Mucosa of rectum (tissue), 2 donors: ENCODE measurements at regions not wholly inside any gene's neighbourhood (a gene's known extent, or its start where the extent isn't known, plus 50 kb on each side); places are given as distances from the start of the nearest gene placed in this dataset.
"Not testable (repeated sequence)": the region's sequence is repeated elsewhere in the genome, so short reads cannot be mapped to it uniquely, and the experiment has no call there.

ENCODE experiments used
- H3K27ac ChIP-seq, 2 donors: one replicate each; pipeline ENCODE4 v1.7.0; 2013; ENCODE audit warnings: inconsistent platforms in 2 of 2, low read depth in 2 of 2, low read length in 2 of 2
- H3K27me3 ChIP-seq, 2 donors: one replicate each; pipeline ENCODE4 v1.7.0; 2013; ENCODE audit warnings: low read length in 2 of 2; ENCODE audit not compliant: control insufficient read depth in 2 of 2, insufficient read depth in 2 of 2
- H3K36me3 ChIP-seq, 2 donors: one replicate each; pipeline ENCODE4 v1.7.0; 2013; ENCODE audit warnings: low read length in 2 of 2; ENCODE audit not compliant: control insufficient read depth in 2 of 2, insufficient read depth in 2 of 2
- H3K4me1 ChIP-seq, 2 donors: one replicate each; pipeline ENCODE4 v1.7.0; 2013; ENCODE audit warnings: low read length in 2 of 2, mild to moderate bottlenecking in 1 of 2; ENCODE audit not compliant: control insufficient read depth in 2 of 2, insufficient read depth in 2 of 2
- H3K4me3 ChIP-seq, 2 donors: one replicate each; pipeline ENCODE4 v1.7.0; 2013; ENCODE audit warnings: low read length in 2 of 2
- H3K9ac ChIP-seq, 2 donors: one replicate each; pipeline ENCODE4 v1.7.0; 2013; ENCODE audit warnings: low read length in 2 of 2, low read depth in 1 of 2, mild to moderate bottlenecking in 1 of 2
- H3K9me3 ChIP-seq, 2 donors: one replicate each; pipeline ENCODE4 v1.7.0; 2013; ENCODE audit warnings: low read length in 2 of 2; ENCODE audit not compliant: control insufficient read depth in 2 of 2
- donor health status: healthy.
- donor health status: Normal muscosa, but diverticular disease.

DNA sequence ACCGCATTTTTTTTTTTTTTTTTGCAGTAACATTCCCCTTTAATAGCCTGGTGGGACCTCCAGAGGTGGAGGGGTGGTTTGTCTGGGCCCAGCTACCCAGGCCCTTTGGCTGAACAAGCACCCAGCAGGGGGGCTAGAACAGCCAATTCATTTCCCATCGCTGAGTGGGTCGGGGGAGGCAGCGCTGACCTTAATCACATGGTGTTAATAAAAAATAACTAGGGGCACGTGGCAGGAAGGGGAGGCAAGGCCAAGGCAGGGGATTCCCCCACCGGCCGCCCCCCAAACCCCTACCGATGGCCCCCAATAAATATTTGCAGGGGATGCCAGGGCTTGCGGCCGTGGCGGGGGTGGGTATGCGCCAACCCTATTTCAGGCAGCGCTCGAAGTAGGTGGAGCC, 1709.9 kb downstream of the TP53TG3F start:
- not testable (repeated sequence) for H3K27me3 ChIP-seq, H3K9ac ChIP-seq, H3K4me1 ChIP-seq, H3K36me3 ChIP-seq, H3K4me3 ChIP-seq, H3K27ac ChIP-seq, H3K9me3 ChIP-seq

DNA sequence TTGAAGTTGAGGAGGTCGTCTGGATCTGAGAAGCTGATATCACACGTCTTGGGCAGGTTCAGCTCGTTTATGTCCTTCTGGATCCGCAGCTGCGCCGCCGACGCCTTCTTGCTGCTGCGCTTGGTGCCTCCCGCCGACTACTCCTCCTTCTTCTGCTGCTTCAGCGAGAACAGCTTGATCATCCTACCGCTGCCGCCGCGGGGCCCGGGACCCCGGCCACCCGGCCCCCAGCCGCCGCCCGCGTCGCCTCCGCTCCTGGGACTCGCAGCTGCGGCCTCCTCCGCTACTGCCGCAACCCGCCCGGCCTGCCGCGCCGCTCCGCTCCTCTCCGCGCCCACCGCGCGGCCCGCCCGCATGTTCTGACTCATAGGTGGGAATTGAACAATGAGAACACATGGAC, 1710.6 kb downstream of the TP53TG3F start:
- not testable (repeated sequence) for H3K36me3 ChIP-seq, H3K4me3 ChIP-seq, H3K9me3 ChIP-seq

DNA sequence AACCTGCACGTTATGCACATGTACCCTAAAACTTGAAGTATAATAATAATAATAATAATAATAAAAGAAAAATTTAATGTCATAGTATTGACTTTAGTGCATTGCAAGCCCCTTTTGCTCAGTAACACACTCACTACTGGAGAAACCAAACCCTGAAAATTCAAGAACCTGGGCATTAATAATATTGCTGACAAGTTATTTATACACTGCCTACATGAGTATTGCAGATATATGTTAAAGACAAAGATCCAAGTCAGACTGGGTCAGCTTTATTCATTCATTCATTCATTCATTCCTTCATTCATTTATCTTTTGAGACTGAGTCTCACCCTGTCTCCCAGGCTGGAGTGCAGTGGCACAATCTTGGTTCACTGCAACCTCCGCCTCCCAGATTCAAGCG, 1711.2 kb downstream of the TP53TG3F start:
- H3K27ac ChIP-seq, result no peak overlapping the region
- no peak overlapping the region for H3K4me3 ChIP-seq
- H3K36me3 ChIP-seq, result no peaks in the 10 kb centered on the region
- H3K9me3 ChIP-seq, result peaks cover 0 to 3% of the 10 kb centered on the region in 2 donors
- no peaks in the 10 kb centered on the region for H3K27me3 ChIP-seq
- no peaks in the 10 kb centered on the region for H3K4me1 ChIP-seq
- H3K9ac ChIP-seq, result no peak overlapping the region

More for the DNA sequence above, 1710.6 kb downstream of the TP53TG3F start:
- not testable (repeated sequence) for H3K27me3 ChIP-seq, H3K9ac ChIP-seq, H3K27ac ChIP-seq, H3K4me1 ChIP-seq

DNA sequence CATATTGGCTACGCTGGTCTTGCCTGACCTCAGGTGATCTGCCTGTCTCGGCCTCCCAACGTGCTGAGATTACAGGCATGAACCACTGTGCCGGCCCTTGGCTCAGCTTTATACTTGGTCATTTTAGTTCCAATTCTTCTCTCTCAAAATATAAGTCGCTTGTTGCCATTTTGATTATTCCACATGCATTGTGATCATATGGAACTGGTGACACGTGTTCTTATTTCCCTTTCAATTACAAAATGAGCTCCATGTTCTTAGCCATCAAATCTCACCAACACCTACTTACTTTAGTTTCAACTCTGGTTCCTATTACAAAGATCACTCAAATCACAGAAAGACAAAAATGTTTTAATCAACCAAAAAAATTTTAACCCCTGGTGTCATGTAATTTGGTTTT, 1711.7 kb downstream of the TP53TG3F start:
- Histone ChIP-seq H3K9ac (no peak overlapping the region), H3K27ac (no peak overlapping the region), H3K4me3 (no peak overlapping the region), H3K4me1 (no peaks in the 10 kb centered on the region), H3K9me3 (peaks cover 0 to 3% of the 10 kb centered on the region in 2 donors), H3K36me3 (no peaks in the 10 kb centered on the region), H3K27me3 (no peaks in the 10 kb centered on the region)

DNA sequence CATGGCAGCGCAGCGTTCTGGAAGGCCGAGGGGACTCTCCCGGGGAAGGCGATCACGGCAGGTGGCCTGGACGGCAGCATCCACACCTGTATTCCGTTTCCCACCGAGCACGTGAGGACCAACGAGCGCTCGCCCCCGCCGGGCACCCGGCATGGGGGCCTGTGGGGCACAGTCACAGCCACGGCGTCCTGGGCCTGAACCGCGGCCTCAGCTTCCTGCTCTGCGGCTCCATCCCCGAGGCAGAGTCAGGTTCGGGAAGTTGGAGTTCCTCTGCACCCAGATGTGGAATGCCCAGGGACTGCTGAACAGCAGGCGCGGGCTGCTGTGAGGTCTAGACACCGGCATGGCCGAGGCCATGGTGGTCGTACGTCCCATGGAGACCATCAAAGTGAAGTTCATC, 1713.9 kb downstream of the TP53TG3F start:
- no peaks in the 10 kb centered on the region for H3K36me3 ChIP-seq
- no peaks in the 10 kb centered on the region for H3K27me3 ChIP-seq
- H3K4me1 ChIP-seq, result no peaks in the 10 kb centered on the region
- H3K9me3 ChIP-seq, result peaks cover 0 to 3% of the 10 kb centered on the region in 2 donors
- H3K4me3 ChIP-seq, result no peak overlapping the region
- H3K27ac ChIP-seq, result no peak overlapping the region
- H3K9ac ChIP-seq, result no peak overlapping the region

DNA sequence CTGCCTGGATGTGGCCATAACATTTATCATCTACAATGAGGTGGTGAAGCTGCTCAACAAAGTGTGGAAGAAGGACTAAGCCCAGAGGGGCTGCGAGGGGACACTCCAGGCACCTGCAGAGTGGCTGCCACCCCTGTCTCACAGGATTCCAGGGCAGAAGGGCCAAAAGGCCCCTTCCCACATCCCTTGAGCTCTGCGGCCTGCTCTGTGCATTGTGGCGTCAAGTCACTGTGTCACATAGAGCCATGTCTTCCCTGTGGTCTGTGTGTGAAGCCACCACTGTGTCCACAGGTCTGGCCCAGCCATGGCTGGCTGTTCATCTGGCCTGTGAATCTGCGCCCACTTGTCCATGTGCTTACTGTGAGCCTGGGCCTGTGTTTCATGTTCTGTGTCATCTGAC, 1714.6 kb downstream of the TP53TG3F start:
- H3K9ac ChIP-seq, result no peak overlapping the region
- no peak overlapping the region for H3K4me3 ChIP-seq
- H3K4me1 ChIP-seq, result no peaks in the 10 kb centered on the region
- H3K27ac ChIP-seq, result no peak overlapping the region
- no peaks in the 10 kb centered on the region for H3K27me3 ChIP-seq
- H3K36me3 ChIP-seq, result no peaks in the 10 kb centered on the region
- peaks cover 0 to 3% of the 10 kb centered on the region in 2 donors for H3K9me3 ChIP-seq

DNA sequence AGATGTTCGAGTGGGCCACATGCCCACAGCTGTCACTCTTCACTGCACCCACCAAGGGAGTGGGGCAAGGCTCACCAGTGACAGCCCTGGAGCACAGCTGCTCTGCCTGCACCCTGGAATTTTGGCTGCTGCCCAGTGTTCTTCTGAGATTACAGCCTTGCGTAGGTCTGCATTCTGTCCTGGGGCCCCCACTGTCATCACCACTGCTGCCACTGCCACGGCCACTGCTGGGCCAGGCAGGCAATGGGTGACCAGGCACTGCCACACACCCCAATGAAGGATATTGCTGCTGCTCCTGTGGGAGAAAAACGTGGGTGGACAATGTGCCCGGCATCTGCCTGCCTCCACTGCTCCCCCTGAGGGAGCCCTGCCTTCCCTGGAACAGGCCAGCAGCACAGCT, 1717.0 kb downstream of the TP53TG3F start:
- peaks cover 0 to 3% of the 10 kb centered on the region in 2 donors for H3K9me3 ChIP-seq

DNA sequence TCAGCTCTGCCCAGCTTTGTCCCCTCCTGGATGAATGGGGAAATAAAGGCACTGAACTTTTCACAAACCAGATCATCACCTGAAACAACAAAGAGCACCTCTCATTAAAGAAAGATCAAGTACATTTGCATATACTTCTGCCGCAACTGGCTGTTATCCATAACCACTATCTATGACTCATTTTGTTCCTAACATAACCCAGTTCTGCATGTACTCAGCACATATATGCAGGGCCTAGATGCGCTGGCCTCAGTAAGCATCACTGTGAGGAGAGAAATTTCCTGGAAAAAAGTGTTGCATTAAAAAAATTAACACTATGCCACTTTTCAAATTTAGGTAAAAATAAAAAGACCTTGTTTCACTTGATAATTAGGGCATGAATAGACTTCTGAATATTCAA, 1718.4 kb downstream of the TP53TG3F start:
- no peak overlapping the region for H3K4me3 ChIP-seq
- peaks cover 0 to 3% of the 10 kb centered on the region in 2 donors for H3K9me3 ChIP-seq
- H3K4me1 ChIP-seq, result no peaks in the 10 kb centered on the region
- no peaks in the 10 kb centered on the region for H3K36me3 ChIP-seq
- no peaks in the 10 kb centered on the region for H3K27me3 ChIP-seq
- no peak overlapping the region for H3K9ac ChIP-seq
- H3K27ac ChIP-seq, result no peak overlapping the region

More for the DNA sequence above, 1717.0 kb downstream of the TP53TG3F start:
- no peaks in the 10 kb centered on the region for H3K27me3 ChIP-seq
- H3K36me3 ChIP-seq, result no peaks in the 10 kb centered on the region
- H3K27ac ChIP-seq, result no peak overlapping the region
- no peak overlapping the region for H3K9ac ChIP-seq
- H3K4me3 ChIP-seq, result no peak overlapping the region
- H3K4me1 ChIP-seq, result no peaks in the 10 kb centered on the region

DNA sequence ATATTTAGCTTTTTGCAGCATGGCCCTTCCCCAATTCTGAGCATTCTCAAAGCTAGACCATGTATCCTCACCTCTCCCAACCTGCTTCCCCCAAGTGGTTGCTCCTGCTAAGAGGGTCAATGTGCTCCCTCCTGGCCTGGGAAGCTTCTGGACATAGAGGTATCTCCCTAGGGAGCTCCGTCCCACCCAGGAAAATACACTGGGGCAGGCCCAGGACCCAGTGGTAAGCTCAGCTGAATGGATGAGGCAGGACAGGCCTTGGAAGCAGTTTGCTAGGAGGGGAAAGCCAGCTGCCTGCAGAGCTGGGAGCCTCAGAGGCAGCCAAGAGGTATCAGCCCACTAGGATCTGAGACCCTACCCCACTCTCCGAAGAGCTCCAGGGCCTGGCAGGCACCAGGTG, 1721.6 kb downstream of the TP53TG3F start:
- H3K27me3 ChIP-seq, result no peaks in the 10 kb centered on the region
- H3K9ac ChIP-seq, result no peak overlapping the region
- H3K9me3 ChIP-seq, result peaks cover 0 to under 1% of the 10 kb centered on the region in 2 donors
- no peak overlapping the region for H3K27ac ChIP-seq
- no peaks in the 10 kb centered on the region for H3K4me1 ChIP-seq
- no peak overlapping the region for H3K4me3 ChIP-seq
- no peaks in the 10 kb centered on the region for H3K36me3 ChIP-seq

DNA sequence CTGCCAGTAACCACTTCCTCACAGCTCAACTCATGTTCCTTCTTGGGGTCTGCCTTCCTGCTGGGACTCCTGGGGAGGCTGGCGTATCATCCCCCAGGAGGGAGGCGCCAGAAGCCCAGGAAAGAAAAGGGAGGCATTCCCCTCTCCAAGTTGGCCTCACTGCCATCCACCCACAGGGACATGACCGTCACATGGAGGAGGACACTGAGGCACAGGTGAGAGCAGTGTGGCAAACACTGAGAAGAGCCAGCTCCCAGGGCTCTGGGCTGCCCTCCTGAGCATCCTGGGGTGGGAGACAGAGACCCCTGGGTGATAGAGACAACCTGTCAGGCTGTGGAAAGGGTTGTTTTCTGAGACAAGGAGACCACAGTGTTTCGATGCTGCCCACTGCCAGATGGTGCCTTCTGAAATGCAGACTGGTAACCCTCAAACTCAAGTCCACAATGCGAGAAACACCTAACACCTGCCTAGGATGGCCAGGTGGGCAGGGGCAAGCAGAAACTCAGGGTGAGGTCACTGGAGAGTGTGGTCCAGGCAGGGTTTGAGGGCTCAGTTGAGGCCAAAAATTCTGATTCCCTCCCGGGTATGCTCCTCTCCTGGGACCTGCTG, 1722.1 kb downstream of the TP53TG3F start:
- no peaks in the 10 kb centered on the region for H3K36me3 ChIP-seq
- no peak overlapping the region for H3K9ac ChIP-seq
- H3K4me3 ChIP-seq, result no peak overlapping the region
- H3K4me1 ChIP-seq, result no peaks in the 10 kb centered on the region
- H3K27me3 ChIP-seq, result no peaks in the 10 kb centered on the region
- H3K9me3 ChIP-seq, result peaks cover 0 to 3% of the 10 kb centered on the region in 2 donors
- H3K27ac ChIP-seq, result no peak overlapping the region
